Gastroesophageal sphincter (tissue), 4 donors: ENCODE measurements at regions not wholly inside any gene's neighbourhood (a gene's known extent, or its start where the extent isn't known, plus 50 kb on each side); places are given as distances from the start of the nearest gene placed in this dataset.
"Not testable (repeated sequence)": the region's sequence is repeated elsewhere in the genome, so short reads cannot be mapped to it uniquely, and the experiment has no call there.

Source experiments
- ATAC-seq: fragments of 150-250 bp; one replicate; pipeline ENCODE4 v1.9.1; 2016; ENCODE audit warnings: mild to moderate bottlenecking, moderate library complexity
- H3K27ac ChIP-seq, 4 donors: fragments of 200-600 bp; sonication (generic) in 3 of 4; 1 replicate in 3 of 4; 2 replicates in 1 of 4; pipeline ENCODE4 v1.5.1; 2016 to 2019
- H3K27me3 ChIP-seq: fragments of 200-600 bp; sonication (generic); one replicate; pipeline ENCODE4 v1.5.1; 2019
- H3K36me3 ChIP-seq, 2 donors: fragments of 200-600 bp; sonication (generic); one replicate each; pipeline ENCODE4 v1.5.1; 2019; ENCODE audit warnings: control low read depth in 1 of 2
- H3K4me1 ChIP-seq, 3 donors: fragments of 200-600 bp; sonication (generic); 1 replicate in 2 of 3; 2 replicates in 1 of 3; pipeline ENCODE4 v1.5.1; 2016 to 2019; ENCODE audit warnings: control low read depth in 2 of 3
- H3K4me3 ChIP-seq, 2 donors: fragments of 200-600 bp; sonication (generic); one replicate each; pipeline ENCODE4 v1.5.1; 2019; ENCODE audit warnings: mild to moderate bottlenecking in 1 of 2, moderate library complexity in 1 of 2
- H3K9me3 ChIP-seq, 3 donors: fragments of 200-600 bp; sonication (generic); one replicate each; pipeline ENCODE4 v1.5.1; 2017 to 2019; ENCODE audit warnings: control low read depth in 2 of 3
- CTCF ChIP-seq, 4 experiments: fragments of 200-600 bp in 2 of 4; fragments of 450-650 bp in 2 of 4; sonication (generic) in 1 of 4; IDR thresholded peaks; one replicate each; pipeline ENCODE4 v1.5.1; 2017 to 2019; ENCODE audit warnings: antibody characterized with exemption in 4 of 4, mild to moderate bottlenecking in 2 of 4, moderate library complexity in 2 of 4
- EP300 ChIP-seq: sonication (generic); formaldehyde crosslinking; IDR thresholded peaks from one replicate; pipeline ENCODE4 v1.6.1; 2017; ENCODE audit warnings: antibody characterized with exemption, mild to moderate bottlenecking
- POLR2A ChIP-seq, 2 donors: fragments of 450-650 bp; IDR thresholded peaks; one replicate each; pipeline ENCODE4 v1.6.1; 2017; ENCODE audit warnings: antibody characterized with exemption in 2 of 2, mild to moderate bottlenecking in 2 of 2, moderate library complexity in 1 of 2
- POLR2AphosphoS5 ChIP-seq: sonication (generic); formaldehyde crosslinking; IDR thresholded peaks from one replicate; pipeline ENCODE4 v1.6.1; 2017; ENCODE audit warnings: antibody characterized with exemption
- WGBS, 2 donors: methylation state at CpG; one replicate each; pipeline ENCODE4 v1.1.5; 2018; ENCODE audit warnings: low coverage in 1 of 2; 5-methylcytosine and 5-hydroxymethylcytosine counted together

- H3K4me3 ChIP-seq, result no peak overlapping the region
- 42 to 66% methylated on average over 5 of the region's 5 CpGs for WGBS, 2 donors
- TF ChIP-seq EP300 (no peak), POLR2A (IDR thresholded peaks at IDR 0.05) (no peak), POLR2AphosphoS5 (no peak), CTCF (IDR thresholded peaks at IDR 0.05) (no peak)
- no peak overlapping the region for H3K27ac ChIP-seq
- H3K4me1 ChIP-seq, result no peaks in the 10 kb centered on the region
- no peaks in the 10 kb centered on the region for H3K27me3 ChIP-seq
- no peak for ATAC-seq
- no peaks in the 10 kb centered on the region for H3K36me3 ChIP-seq
- no peaks in the 10 kb centered on the region for H3K9me3 ChIP-seq
Observed at GRCh38 chr9:84068872-84069271, 88.3 kb downstream of the RMI1 start.

- H3K27me3 ChIP-seq, result no peaks in the 10 kb centered on the region
- TF ChIP-seq POLR2A (IDR thresholded peaks at IDR 0.05) (no peak), EP300 (no peak), POLR2AphosphoS5 (no peak)
- H3K4me1 ChIP-seq, result no peaks in the 10 kb centered on the region
- H3K27ac ChIP-seq, result no peak overlapping the region
- no peak for ATAC-seq
- H3K4me3 ChIP-seq, result no peak overlapping the region
- no peaks in the 10 kb centered on the region for H3K9me3 ChIP-seq
- H3K36me3 ChIP-seq, result no peaks in the 10 kb centered on the region
- 75 to 86% methylated on average over 5 to 8 of the region's 8 CpGs for WGBS, 2 donors
Observed at GRCh38 chr9:84070590-84070989, 90.0 kb downstream of the RMI1 start.

- ATAC-seq, result no peak
- Histone ChIP-seq H3K36me3 (no peaks in the 10 kb centered on the region), H3K27ac (no peak overlapping the region), H3K9me3 (no peaks in the 10 kb centered on the region), H3K4me3 (no peak overlapping the region), H3K27me3 (no peaks in the 10 kb centered on the region), H3K4me1 (no peaks in the 10 kb centered on the region)
- no peak for TF ChIP-seq CTCF (IDR thresholded peaks at IDR 0.05)
- TF ChIP-seq POLR2AphosphoS5, result no peak
- TF ChIP-seq POLR2A (IDR thresholded peaks at IDR 0.05), result no peak
- no peak for TF ChIP-seq EP300
- 49 to 70% methylated on average over 2 of the region's 3 CpGs for WGBS, 2 donors
Observed at GRCh38 chr9:84072621-84073180, 92.1 kb downstream of the RMI1 start.

GRCh38 chr9:84075004-84075403, 94.4 kb downstream of the RMI1 start:
- no peak for ATAC-seq
- no peak overlapping the region for H3K27ac ChIP-seq
- H3K4me1 ChIP-seq, result no peaks in the 10 kb centered on the region
- no peaks in the 10 kb centered on the region for H3K36me3 ChIP-seq
- H3K9me3 ChIP-seq, result no peaks in the 10 kb centered on the region
- no peak for TF ChIP-seq CTCF (IDR thresholded peaks at IDR 0.05)
- no peak for TF ChIP-seq POLR2AphosphoS5
- TF ChIP-seq EP300, result no peak
- TF ChIP-seq POLR2A (IDR thresholded peaks at IDR 0.05), result no peak
- H3K4me3 ChIP-seq, result no peak overlapping the region
- no peaks in the 10 kb centered on the region for H3K27me3 ChIP-seq

GRCh38 chr9:84076384-84076783, 95.8 kb downstream of the RMI1 start:
- Histone ChIP-seq H3K4me3 (no peak overlapping the region), H3K27ac (no peak overlapping the region), H3K4me1 (no peaks in the 10 kb centered on the region), H3K36me3 (no peaks in the 10 kb centered on the region), H3K9me3 (no peaks in the 10 kb centered on the region), H3K27me3 (no peaks in the 10 kb centered on the region)
- ATAC-seq, result no peak
- WGBS, 2 donors, result no CpG with 5 or more reads among the region's 1 CpG
- TF ChIP-seq EP300 (no peak), POLR2AphosphoS5 (no peak), CTCF (IDR thresholded peaks at IDR 0.05) (no peak), POLR2A (IDR thresholded peaks at IDR 0.05) (no peak)

- ATAC-seq, result not testable (repeated sequence)
Observed at GRCh38 chr9:84077816-84078215, 97.2 kb downstream of the RMI1 start.

More at GRCh38 chr9:84077816-84078215, 97.2 kb downstream of the RMI1 start:
- not testable (repeated sequence) for H3K4me3 ChIP-seq, H3K36me3 ChIP-seq, H3K9me3 ChIP-seq, H3K27me3 ChIP-seq, H3K27ac ChIP-seq, H3K4me1 ChIP-seq
- 33 to 38% methylated on average over 1 of the region's 1 CpG for WGBS, 2 donors
